ENCODE measurements at regions not wholly inside any gene's neighbourhood (a gene's known extent, or its start where the extent isn't known, plus 50 kb on each side); places are given as distances from the start of the nearest gene placed in this dataset.

- TF ChIP-seq TCF4 (CRISPR knock-in tag; IDR thresholded peaks at IDR 0.05; ENCODE audit: borderline replicate concordance) (no peak), SNAI2 (CRISPR knock-in tag; IDR thresholded peaks at IDR 0.05) (no peak), CSDC2 (CRISPR knock-in tag; IDR thresholded peaks at IDR 0.05) (no peak), BACH2 (CRISPR knock-in tag; IDR thresholded peaks at IDR 0.05; ENCODE audit: borderline replicate concordance) (no peak), GLIS3 (CRISPR knock-in tag; IDR thresholded peaks at IDR 0.05) (no peak), ZFP30 (CRISPR knock-in tag; IDR thresholded peaks at IDR 0.05) (no peak), ZFP3 (CRISPR knock-in tag; IDR thresholded peaks at IDR 0.05) (no peak), ISL1 (CRISPR knock-in tag; IDR thresholded peaks at IDR 0.05) (no peak)
- TF ChIP-seq, protein P1, sequence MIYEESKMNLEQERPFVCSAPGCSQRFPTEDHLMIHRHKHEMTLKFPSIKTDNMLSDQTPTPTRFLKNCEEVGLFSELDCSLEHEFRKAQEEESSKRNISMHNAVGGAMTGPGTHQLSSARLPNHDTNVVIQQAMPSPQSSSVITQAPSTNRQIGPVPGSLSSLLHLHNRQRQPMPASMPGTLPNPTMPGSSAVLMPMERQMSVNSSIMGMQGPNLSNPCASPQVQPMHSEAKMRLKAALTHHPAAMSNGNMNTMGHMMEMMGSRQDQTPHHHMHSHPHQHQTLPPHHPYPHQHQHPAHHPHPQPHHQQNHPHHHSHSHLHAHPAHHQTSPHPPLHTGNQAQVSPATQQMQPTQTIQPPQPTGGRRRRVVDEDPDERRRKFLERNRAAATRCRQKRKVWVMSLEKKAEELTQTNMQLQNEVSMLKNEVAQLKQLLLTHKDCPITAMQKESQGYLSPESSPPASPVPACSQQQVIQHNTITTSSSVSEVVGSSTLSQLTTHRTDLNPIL (CRISPR knock-in tag; IDR thresholded peaks at IDR 0.05; ENCODE audit: low read depth): no peak
- TF ChIP-seq, protein P2, sequence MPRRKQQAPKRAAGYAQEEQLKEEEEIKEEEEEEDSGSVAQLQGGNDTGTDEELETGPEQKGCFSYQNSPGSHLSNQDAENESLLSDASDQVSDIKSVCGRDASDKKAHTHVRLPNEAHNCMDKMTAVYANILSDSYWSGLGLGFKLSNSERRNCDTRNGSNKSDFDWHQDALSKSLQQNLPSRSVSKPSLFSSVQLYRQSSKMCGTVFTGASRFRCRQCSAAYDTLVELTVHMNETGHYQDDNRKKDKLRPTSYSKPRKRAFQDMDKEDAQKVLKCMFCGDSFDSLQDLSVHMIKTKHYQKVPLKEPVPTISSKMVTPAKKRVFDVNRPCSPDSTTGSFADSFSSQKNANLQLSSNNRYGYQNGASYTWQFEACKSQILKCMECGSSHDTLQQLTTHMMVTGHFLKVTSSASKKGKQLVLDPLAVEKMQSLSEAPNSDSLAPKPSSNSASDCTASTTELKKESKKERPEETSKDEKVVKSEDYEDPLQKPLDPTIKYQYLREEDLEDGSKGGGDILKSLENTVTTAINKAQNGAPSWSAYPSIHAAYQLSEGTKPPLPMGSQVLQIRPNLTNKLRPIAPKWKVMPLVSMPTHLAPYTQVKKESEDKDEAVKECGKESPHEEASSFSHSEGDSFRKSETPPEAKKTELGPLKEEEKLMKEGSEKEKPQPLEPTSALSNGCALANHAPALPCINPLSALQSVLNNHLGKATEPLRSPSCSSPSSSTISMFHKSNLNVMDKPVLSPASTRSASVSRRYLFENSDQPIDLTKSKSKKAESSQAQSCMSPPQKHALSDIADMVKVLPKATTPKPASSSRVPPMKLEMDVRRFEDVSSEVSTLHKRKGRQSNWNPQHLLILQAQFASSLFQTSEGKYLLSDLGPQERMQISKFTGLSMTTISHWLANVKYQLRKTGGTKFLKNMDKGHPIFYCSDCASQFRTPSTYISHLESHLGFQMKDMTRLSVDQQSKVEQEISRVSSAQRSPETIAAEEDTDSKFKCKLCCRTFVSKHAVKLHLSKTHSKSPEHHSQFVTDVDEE (CRISPR knock-in tag; IDR thresholded peaks at IDR 0.05): no peak
- TF ChIP-seq, protein P3, sequence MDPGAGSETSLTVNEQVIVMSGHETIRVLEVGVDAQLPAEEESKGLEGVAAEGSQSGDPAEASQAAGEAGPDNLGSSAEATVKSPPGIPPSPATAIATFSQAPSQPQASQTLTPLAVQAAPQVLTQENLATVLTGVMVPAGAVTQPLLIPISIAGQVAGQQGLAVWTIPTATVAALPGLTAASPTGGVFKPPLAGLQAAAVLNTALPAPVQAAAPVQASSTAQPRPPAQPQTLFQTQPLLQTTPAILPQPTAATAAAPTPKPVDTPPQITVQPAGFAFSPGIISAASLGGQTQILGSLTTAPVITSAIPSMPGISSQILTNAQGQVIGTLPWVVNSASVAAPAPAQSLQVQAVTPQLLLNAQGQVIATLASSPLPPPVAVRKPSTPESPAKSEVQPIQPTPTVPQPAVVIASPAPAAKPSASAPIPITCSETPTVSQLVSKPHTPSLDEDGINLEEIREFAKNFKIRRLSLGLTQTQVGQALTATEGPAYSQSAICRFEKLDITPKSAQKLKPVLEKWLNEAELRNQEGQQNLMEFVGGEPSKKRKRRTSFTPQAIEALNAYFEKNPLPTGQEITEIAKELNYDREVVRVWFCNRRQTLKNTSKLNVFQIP (CRISPR knock-in tag; IDR thresholded peaks at IDR 0.05; ENCODE audit: borderline replicate concordance, low read depth): no peak
Observed at GRCh38 chr5:114122852-114123251, 239.0 kb upstream of the KCNN2 start.

All from SK-N-SH treated with all-trans-retinoic acid at 6 μM for 48 hours (cell line).